ENCODE measurements at regions not wholly inside any gene's neighbourhood (a gene's known extent, or its start where the extent isn't known, plus 50 kb on each side); places are given as distances from the start of the nearest gene placed in this dataset.
"Not testable (repeated sequence)": the region's sequence is repeated elsewhere in the genome, so short reads cannot be mapped to it uniquely, and the experiment has no call there.

- no peak for DNase-seq
Observed at GRCh38 chr6:56798163-56798562, 155.5 kb upstream of the DST start.

GRCh38 chr6:56796196-56796532 lies 153.5 kb upstream of the DST start:
- DNase-seq: no peak

GRCh38 chr6:56795466-56796195 lies 152.9 kb upstream of the DST start:
- DNase-seq: no peak

- no peak for DNase-seq
Observed at GRCh38 chr6:56794421-56794820, 151.7 kb upstream of the DST start.

- DNase-seq: no peak
Observed at GRCh38 chr6:56793938-56794337, 151.2 kb upstream of the DST start.

GRCh38 chr6:56790414-56790813 lies 147.7 kb upstream of the DST start:
- DNase-seq: no peak

GRCh38 chr6:56789879-56790278 lies 147.2 kb upstream of the DST start:
- no peak for DNase-seq

- no peak for DNase-seq
Observed at GRCh38 chr6:56789342-56789741, 146.7 kb upstream of the DST start.

GRCh38 chr6:56787209-56787608 lies 144.5 kb upstream of the DST start:
- no peak for DNase-seq

GRCh38 chr6:56786256-56786655 lies 143.6 kb upstream of the DST start:
- no peak for DNase-seq

GRCh38 chr6:56785536-56785935 lies 142.8 kb upstream of the DST start:
- not testable (repeated sequence) for DNase-seq

- DNase-seq: not testable (repeated sequence)
Observed at GRCh38 chr6:56780109-56780508, 137.4 kb upstream of the DST start.

GRCh38 chr6:56778503-56778902 lies 135.8 kb upstream of the DST start:
- not testable (repeated sequence) for DNase-seq

- DNase-seq: no peak
Observed at GRCh38 chr6:56775498-56776166, 132.9 kb upstream of the DST start.

- DNase-seq: no peak
Observed at GRCh38 chr6:56772737-56773184, 130.1 kb upstream of the DST start.

GRCh38 chr6:56771929-56772607 lies 129.4 kb upstream of the DST start:
- DNase-seq: no peak

- DNase-seq: no peak
Observed at GRCh38 chr6:56771189-56771588, 128.5 kb upstream of the DST start.

- no peak for DNase-seq
Observed at GRCh38 chr6:56770011-56770520, 127.4 kb upstream of the DST start.

- DNase-seq: no peak
Observed at GRCh38 chr6:56767892-56768531, 125.3 kb upstream of the DST start.

GRCh38 chr6:56767435-56767834 lies 124.7 kb upstream of the DST start:
- DNase-seq: no peak

GRCh38 chr6:56766806-56767178 lies 124.1 kb upstream of the DST start:
- no peak for DNase-seq

- DNase-seq: no peak
Observed at GRCh38 chr6:56766139-56766805, 123.6 kb upstream of the DST start.

- DNase-seq: no peak
Observed at GRCh38 chr6:56765494-56765893, 122.8 kb upstream of the DST start.

Measured in activated CD4-positive, alpha-beta T cell treated with anti-CD3 and anti-CD28 coated beads for 1 hour (primary cell).